Uterus (tissue), 3 donors: ENCODE measurements at regions not wholly inside any gene's neighbourhood (a gene's known extent, or its start where the extent isn't known, plus 50 kb on each side); places are given as distances from the start of the nearest gene placed in this dataset.
A peak's percentile ranks its signal among the peaks of the same experiment; 100 is the strongest.

ENCODE experiments used
- DNase-seq, 2 donors: peaks; one replicate each; pipeline ENCODE4 v3.0.0-alpha.2; 2019 to 2020
- H3K27ac ChIP-seq, 2 donors: fragments of 200-600 bp; sonication (generic); 1 replicate in 1 of 2; 2 replicates in 1 of 2; pipeline ENCODE4 v1.5.1; 2016 to 2018
- H3K27me3 ChIP-seq, 2 donors: fragments of 200-600 bp; sonication (generic); one replicate each; pipeline ENCODE4 v1.5.1; 2018 to 2019; ENCODE audit warnings: control low read depth in 1 of 2
- H3K36me3 ChIP-seq, 2 donors: fragments of 200-600 bp; sonication (generic); one replicate each; pipeline ENCODE4 v1.5.1; 2019; ENCODE audit warnings: control low read depth in 1 of 2
- H3K4me1 ChIP-seq, 2 donors: fragments of 200-600 bp; sonication (generic); one replicate each; pipeline ENCODE4 v1.5.1; 2018 to 2019; ENCODE audit warnings: control low read depth in 1 of 2
- H3K4me3 ChIP-seq, 2 donors: fragments of 200-600 bp; sonication (generic); 1 replicate in 1 of 2; 2 replicates in 1 of 2; pipeline ENCODE4 v1.5.1; 2018 to 2019; ENCODE audit warnings: mild to moderate bottlenecking in 1 of 2
- H3K9me3 ChIP-seq, 2 donors: fragments of 200-600 bp; sonication (generic); one replicate each; pipeline ENCODE4 v1.5.1; 2019; ENCODE audit warnings: control low read depth in 1 of 2
- CTCF ChIP-seq, 4 experiments: fragments of 200-600 bp in 2 of 4; fragments of 450-650 bp in 2 of 4; sonication (generic) in 2 of 4; IDR thresholded peaks; one replicate each; pipeline ENCODE4 v1.5.1; 2016 to 2019; ENCODE audit warnings: antibody characterized with exemption in 4 of 4, mild to moderate bottlenecking in 2 of 4, moderate library complexity in 1 of 4
- POLR2A ChIP-seq, 2 donors: fragments of 450-650 bp; IDR thresholded peaks; one replicate each; pipeline ENCODE4 v1.6.1; 2016; ENCODE audit warnings: antibody characterized with exemption in 2 of 2, mild to moderate bottlenecking in 1 of 2, moderate library complexity in 1 of 2
- intact Hi-C: fragments of 100-400 bp; cut with DNase I; formaldehyde crosslinking; loops from one replicate; pipeline ENCODE4 v1.15.1; 2023; ENCODE audit warnings: low total_unique reads
- donor health status: DM: yes; HTN: yes; CAD: no.

- DNase-seq = no peak
These were observed 312.0 kb upstream of the ETAA1 start for GRCh38 chr2:67085146-67085545.

GRCh38 chr2:67091681-67092080 is 305.5 kb upstream of the ETAA1 start:
- H3K4me1 ChIP-seq = no peaks in the 10 kb centered on the region
- no peak overlapping the region for H3K4me3 ChIP-seq
- intact Hi-C loops = no loop called here

More at GRCh38 chr2:67085146-67085545, 312.0 kb upstream of the ETAA1 start:
- H3K4me3 ChIP-seq = no peak overlapping the region
- peaks cover 0 to 3% of the 10 kb centered on the region in 2 donors for H3K27me3 ChIP-seq
- TF ChIP-seq CTCF (IDR thresholded peaks at IDR 0.05) (no peak), POLR2A (IDR thresholded peaks at IDR 0.05) (no peak)
- H3K27ac ChIP-seq = peak overlapping the region in 1 of 2 donors; percentile 19
- peaks cover 0 to 3% of the 10 kb centered on the region in 2 donors for H3K4me1 ChIP-seq
- no peaks in the 10 kb centered on the region for H3K36me3 ChIP-seq
- intact Hi-C loops = no loop called here
- H3K9me3 ChIP-seq = no peaks in the 10 kb centered on the region

GRCh38 chr2:67095121-67095520 is 302.0 kb upstream of the ETAA1 start:
- Histone ChIP-seq H3K27ac (no peak overlapping the region), H3K4me3 (no peak overlapping the region), H3K36me3 (no peaks in the 10 kb centered on the region), H3K4me1 (no peaks in the 10 kb centered on the region), H3K27me3 (no peaks in the 10 kb centered on the region), H3K9me3 (no peaks in the 10 kb centered on the region)
- TF ChIP-seq POLR2A (IDR thresholded peaks at IDR 0.05) (no peak), CTCF (IDR thresholded peaks at IDR 0.05) (no peak)
- no peak for DNase-seq
- intact Hi-C loops = no loop called here

More at GRCh38 chr2:67091681-67092080, 305.5 kb upstream of the ETAA1 start:
- H3K27me3 ChIP-seq = peaks cover 0 to 3% of the 10 kb centered on the region in 2 donors
- TF ChIP-seq CTCF (IDR thresholded peaks at IDR 0.05) (no peak), POLR2A (IDR thresholded peaks at IDR 0.05) (no peak)
- no peak for DNase-seq
- H3K36me3 ChIP-seq = no peaks in the 10 kb centered on the region
- no peaks in the 10 kb centered on the region for H3K9me3 ChIP-seq
- no peak overlapping the region for H3K27ac ChIP-seq

- no peak for TF ChIP-seq CTCF (IDR thresholded peaks at IDR 0.05)
- no peak for TF ChIP-seq POLR2A (IDR thresholded peaks at IDR 0.05)
- Histone ChIP-seq H3K27me3 (no peaks in the 10 kb centered on the region), H3K9me3 (no peaks in the 10 kb centered on the region), H3K4me1 (no peaks in the 10 kb centered on the region), H3K4me3 (no peak overlapping the region), H3K36me3 (no peaks in the 10 kb centered on the region), H3K27ac (no peak overlapping the region)
- DNase-seq = no peak
- intact Hi-C loops = no loop called here
These were observed 300.2 kb upstream of the ETAA1 start for GRCh38 chr2:67096886-67097285.

- H3K36me3 ChIP-seq = no peaks in the 10 kb centered on the region
- intact Hi-C loops = no loop called here
- no peaks in the 10 kb centered on the region for H3K4me1 ChIP-seq
These were observed 294.0 kb upstream of the ETAA1 start for GRCh38 chr2:67103157-67103556.

More at GRCh38 chr2:67103157-67103556, 294.0 kb upstream of the ETAA1 start:
- Histone ChIP-seq H3K27me3 (no peaks in the 10 kb centered on the region), H3K27ac (no peak overlapping the region), H3K9me3 (peaks cover 0 to 8% of the 10 kb centered on the region in 2 donors), H3K4me3 (no peak overlapping the region)
- DNase-seq = no peak
- TF ChIP-seq POLR2A (IDR thresholded peaks at IDR 0.05) (no peak), CTCF (IDR thresholded peaks at IDR 0.05) (no peak)
